Cardiac muscle cell (in vitro differentiated cells and primary cell): ENCODE measurements at regions not wholly inside any gene's neighbourhood (a gene's known extent, or its start where the extent isn't known, plus 50 kb on each side); places are given as distances from the start of the nearest gene placed in this dataset.
"Not testable (repeated sequence)": the region's sequence is repeated elsewhere in the genome, so short reads cannot be mapped to it uniquely, and the experiment has no call there.

Experiments used
- DNase-seq, 2 donors: peaks; one replicate each; pipeline versions ENCODE4 v3.0.0 to v3.0.0-alpha.2; 2010 to 2017; ENCODE audit warnings: low read depth in 1 of 2, low spot score in 1 of 2
- H3K27ac ChIP-seq: fragments of 200-600 bp; sonication (generic); 2 replicates; pipeline ENCODE4 v1.5.1; 2016
- H3K27me3 ChIP-seq: fragments of 200-600 bp; sonication (generic); 2 replicates; pipeline ENCODE4 v1.6.0; 2016; ENCODE audit warnings: control low read depth
- H3K36me3 ChIP-seq: fragments of 200-600 bp; sonication (generic); 2 replicates; pipeline ENCODE4 v1.5.1; 2016; ENCODE audit warnings: control low read depth
- H3K4me1 ChIP-seq: fragments of 200-600 bp; sonication (generic); 2 replicates; pipeline ENCODE4 v1.8.1; 2017; ENCODE audit warnings: low read depth, mild to moderate bottlenecking, mixed run types
- H3K4me3 ChIP-seq: fragments of 200-600 bp; sonication (generic); 2 replicates; pipeline ENCODE4 v1.5.1; 2016; ENCODE audit warnings: mild to moderate bottlenecking
- H3K9me3 ChIP-seq: fragments of 200-600 bp; sonication (generic); 2 replicates; pipeline ENCODE4 v1.5.1; 2017; ENCODE audit warnings: low read depth, mild to moderate bottlenecking, control low read depth
- TF ChIP-seq, protein P1 (sequence below): IDR thresholded peaks from 2 replicates; pipeline ENCODE4 v1.5.1; 2012; ENCODE audit warnings: low read depth, mild to moderate bottlenecking, low read length

DNA sequence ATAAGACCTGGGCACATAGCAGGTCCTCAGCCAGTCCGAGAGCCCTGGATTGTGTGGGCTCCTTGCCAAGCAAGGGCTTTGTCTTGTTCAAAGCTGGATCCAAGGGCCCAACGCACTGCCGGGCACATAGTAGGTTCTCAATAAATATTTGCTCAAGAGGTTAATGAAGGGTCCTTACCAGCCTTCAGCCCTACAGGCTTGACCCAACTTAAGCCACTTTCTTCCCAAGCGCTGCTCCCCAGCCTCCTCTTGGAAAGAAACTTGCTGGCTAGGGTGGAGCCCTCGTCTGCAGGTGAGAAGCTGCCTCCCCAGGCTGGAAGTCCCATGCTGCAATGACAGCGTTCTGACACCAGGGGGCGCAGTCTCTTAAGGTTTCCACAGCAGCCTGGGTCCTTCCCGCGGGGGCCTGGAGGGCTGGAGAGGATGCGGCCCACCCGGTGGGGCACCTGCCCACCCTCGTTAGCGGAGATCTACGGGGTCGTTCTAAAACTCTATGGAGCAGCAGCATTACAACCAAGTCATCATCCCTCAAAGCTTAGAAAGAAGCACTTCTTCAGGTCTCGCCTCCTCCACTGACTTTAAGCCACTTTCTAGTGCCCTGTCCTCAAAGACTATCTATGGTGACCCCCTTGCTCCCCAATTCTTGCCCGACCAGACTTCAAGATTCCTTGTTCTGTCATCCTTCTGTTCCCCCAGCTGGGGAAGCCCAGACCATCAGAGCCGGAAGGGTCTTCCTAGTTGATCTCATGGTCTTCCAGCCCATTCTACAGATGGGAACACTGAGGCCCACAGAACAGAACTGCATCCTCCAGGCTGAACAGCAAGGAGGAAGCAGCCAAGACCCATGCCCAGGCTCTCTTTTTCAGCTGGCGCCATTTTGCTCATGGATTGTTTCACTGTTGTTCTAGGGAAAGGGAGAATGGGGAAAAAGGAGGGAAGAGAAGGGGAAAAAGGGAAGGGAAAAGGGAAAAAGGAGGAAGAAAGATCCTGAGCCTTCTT is 115.4 kb downstream of the LHX2 start:
- no peak overlapping the region for H3K4me3 ChIP-seq
- no peaks in the 10 kb centered on the region for H3K36me3 ChIP-seq
- H3K27me3 ChIP-seq, result no peaks in the 10 kb centered on the region
- no peaks in the 10 kb centered on the region for H3K4me1 ChIP-seq
- no peaks in the 10 kb centered on the region for H3K9me3 ChIP-seq
- H3K27ac ChIP-seq, result no peak overlapping the region
- TF ChIP-seq, protein P1, sequence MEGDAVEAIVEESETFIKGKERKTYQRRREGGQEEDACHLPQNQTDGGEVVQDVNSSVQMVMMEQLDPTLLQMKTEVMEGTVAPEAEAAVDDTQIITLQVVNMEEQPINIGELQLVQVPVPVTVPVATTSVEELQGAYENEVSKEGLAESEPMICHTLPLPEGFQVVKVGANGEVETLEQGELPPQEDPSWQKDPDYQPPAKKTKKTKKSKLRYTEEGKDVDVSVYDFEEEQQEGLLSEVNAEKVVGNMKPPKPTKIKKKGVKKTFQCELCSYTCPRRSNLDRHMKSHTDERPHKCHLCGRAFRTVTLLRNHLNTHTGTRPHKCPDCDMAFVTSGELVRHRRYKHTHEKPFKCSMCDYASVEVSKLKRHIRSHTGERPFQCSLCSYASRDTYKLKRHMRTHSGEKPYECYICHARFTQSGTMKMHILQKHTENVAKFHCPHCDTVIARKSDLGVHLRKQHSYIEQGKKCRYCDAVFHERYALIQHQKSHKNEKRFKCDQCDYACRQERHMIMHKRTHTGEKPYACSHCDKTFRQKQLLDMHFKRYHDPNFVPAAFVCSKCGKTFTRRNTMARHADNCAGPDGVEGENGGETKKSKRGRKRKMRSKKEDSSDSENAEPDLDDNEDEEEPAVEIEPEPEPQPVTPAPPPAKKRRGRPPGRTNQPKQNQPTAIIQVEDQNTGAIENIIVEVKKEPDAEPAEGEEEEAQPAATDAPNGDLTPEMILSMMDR, result peak; percentile 94
- DNase-seq, result peak; percentile 74 to 79

DNA sequence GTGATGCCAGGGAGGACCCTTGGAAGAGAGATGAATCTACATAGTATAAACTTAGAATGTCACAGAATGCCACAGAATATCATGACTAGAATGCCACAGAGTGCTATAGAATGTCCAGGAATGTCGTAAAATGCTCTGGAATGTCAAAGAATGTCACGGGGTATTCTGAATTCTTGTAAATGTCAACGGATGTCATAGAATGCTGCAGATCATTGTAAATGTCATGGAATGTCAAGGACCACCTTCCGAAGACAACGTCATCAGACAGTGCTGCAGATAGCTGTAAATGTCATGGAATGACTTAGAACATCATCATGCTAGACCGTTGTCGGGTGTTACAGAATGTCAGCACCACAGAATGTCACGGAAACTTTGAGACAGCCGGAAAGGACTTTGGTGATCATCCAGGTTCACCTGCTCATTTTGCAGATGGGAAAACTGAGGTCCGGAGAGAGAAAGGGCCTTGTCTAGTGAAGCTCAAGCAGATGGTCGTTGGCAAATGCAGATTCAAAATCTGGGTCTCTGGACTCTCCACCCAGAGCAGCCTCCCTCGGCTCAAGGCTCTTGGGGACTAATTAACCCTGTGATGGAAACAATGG is 117.1 kb downstream of the LHX2 start:
- Histone ChIP-seq H3K36me3 (no peaks in the 10 kb centered on the region), H3K4me3 (no peak overlapping the region), H3K27me3 (no peaks in the 10 kb centered on the region), H3K4me1 (no peaks in the 10 kb centered on the region), H3K27ac (no peak overlapping the region), H3K9me3 (no peaks in the 10 kb centered on the region)
- no peak for DNase-seq
- TF ChIP-seq, protein P1, result no peak

GRCh38 chr9:124130277-124131075 is 118.9 kb downstream of the LHX2 start:
- TF ChIP-seq, protein P1, result no peak
- no peaks in the 10 kb centered on the region for H3K4me1 ChIP-seq
- H3K27ac ChIP-seq, result no peak overlapping the region
- no peaks in the 10 kb centered on the region for H3K27me3 ChIP-seq
- H3K9me3 ChIP-seq, result no peaks in the 10 kb centered on the region
- no peak for DNase-seq
- no peaks in the 10 kb centered on the region for H3K36me3 ChIP-seq
- H3K4me3 ChIP-seq, result no peak overlapping the region

DNA sequence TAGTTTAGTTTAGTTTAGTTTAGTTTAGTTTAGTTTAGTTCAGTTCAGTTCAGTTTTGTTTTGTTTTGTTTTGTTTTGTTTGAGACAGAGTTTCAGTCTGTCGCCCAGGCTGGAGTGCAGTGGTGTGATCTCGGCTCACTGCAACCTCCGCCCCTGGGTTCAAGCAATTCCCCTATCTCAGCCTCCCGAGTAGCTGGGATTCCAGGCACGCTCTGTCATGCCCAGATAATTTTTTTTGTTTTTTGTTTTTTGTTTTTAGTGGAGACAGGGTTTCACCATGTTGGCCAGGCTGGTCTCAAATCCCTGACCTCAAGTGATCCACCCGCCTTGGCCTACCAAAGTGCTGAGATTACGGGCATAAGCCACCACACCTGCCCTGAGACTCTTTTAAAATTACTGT is 120.0 kb downstream of the LHX2 start:
- H3K4me3 ChIP-seq, H3K4me1 ChIP-seq, H3K36me3 ChIP-seq, H3K9me3 ChIP-seq, H3K27ac ChIP-seq, H3K27me3 ChIP-seq: not testable (repeated sequence)
- peak in 1 of 2 donors; percentile 39 for DNase-seq

DNA sequence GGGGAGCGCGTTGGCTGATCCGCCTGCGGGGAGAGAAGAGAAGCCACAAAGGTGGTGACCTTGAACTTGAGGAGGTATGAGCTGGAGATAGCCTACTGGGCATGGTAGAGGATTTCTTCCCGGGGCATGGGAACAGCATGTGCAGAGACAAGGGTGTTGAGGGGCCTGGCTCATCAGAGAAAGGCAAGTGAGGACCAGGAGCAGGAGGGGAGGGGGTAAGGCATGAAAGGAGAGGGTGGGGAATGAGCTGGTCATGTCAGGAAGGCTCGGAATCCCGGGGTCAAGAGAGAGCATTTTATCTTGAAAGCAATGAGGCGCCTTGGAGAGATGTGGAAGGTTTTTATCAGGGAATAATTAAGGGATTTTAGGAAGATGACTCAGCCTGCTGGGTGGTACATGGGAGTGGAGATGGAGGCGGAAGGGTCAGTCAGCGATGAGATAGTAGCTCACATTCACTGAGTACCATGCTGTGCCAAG is 121.1 kb downstream of the LHX2 start:
- Histone ChIP-seq H3K36me3 (no peaks in the 10 kb centered on the region), H3K4me3 (no peak overlapping the region), H3K4me1 (no peaks in the 10 kb centered on the region), H3K9me3 (no peaks in the 10 kb centered on the region), H3K27me3 (no peaks in the 10 kb centered on the region), H3K27ac (no peak overlapping the region)
- TF ChIP-seq, protein P1, result no peak
- DNase-seq, result peak in 1 of 2 donors; percentile 52
